D721Med (cell line): ENCODE measurements at regions not wholly inside any gene's neighbourhood (a gene's known extent, or its start where the extent isn't known, plus 50 kb on each side); places are given as distances from the start of the nearest gene placed in this dataset.

ENCODE experiments used
- DNase-seq: peaks from one replicate; pipeline ENCODE4 v3.0.0; 2011; ENCODE audit warnings: low spot score; ENCODE audit not compliant: insufficient read length
- FAIRE-seq: peaks from 2 replicates; lab custom pipeline; 2011; peaks lifted over from hg19 to GRCh38; lab: Jason Lieb, UNC
- TF ChIP-seq, protein P1 (sequence below): IDR thresholded peaks from 2 replicates; pipeline ENCODE4 v1.5.1; 2012; ENCODE audit warnings: mild to moderate bottlenecking, control low read depth; ENCODE audit not compliant: insufficient read depth; ENCODE audit errors: missing control alignments

DNA sequence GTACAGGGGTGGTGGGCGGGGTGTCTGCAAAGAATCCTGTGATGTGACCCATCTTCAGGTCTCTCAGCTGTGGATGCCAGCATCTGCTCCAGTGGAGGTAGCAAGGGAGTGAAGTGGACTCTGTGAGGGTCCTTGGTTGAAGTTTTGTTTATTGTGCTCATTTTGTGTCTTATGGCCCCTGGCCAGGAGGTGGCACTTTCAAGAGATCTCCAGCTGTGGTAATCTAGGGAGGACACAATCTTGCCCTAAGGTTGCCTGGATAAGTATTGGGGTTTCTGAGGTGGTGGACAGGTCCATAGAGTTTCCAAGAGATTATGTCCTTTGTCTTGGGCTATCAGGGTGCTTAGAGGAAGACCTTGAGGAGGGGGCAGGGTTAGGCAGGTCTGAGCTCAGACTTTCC, 260.7 kb downstream of the CCDC59 start:
- FAIRE-seq (no peak), DNase-seq (no peak)
- TF ChIP-seq, protein P1, sequence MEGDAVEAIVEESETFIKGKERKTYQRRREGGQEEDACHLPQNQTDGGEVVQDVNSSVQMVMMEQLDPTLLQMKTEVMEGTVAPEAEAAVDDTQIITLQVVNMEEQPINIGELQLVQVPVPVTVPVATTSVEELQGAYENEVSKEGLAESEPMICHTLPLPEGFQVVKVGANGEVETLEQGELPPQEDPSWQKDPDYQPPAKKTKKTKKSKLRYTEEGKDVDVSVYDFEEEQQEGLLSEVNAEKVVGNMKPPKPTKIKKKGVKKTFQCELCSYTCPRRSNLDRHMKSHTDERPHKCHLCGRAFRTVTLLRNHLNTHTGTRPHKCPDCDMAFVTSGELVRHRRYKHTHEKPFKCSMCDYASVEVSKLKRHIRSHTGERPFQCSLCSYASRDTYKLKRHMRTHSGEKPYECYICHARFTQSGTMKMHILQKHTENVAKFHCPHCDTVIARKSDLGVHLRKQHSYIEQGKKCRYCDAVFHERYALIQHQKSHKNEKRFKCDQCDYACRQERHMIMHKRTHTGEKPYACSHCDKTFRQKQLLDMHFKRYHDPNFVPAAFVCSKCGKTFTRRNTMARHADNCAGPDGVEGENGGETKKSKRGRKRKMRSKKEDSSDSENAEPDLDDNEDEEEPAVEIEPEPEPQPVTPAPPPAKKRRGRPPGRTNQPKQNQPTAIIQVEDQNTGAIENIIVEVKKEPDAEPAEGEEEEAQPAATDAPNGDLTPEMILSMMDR, result no peak

DNA sequence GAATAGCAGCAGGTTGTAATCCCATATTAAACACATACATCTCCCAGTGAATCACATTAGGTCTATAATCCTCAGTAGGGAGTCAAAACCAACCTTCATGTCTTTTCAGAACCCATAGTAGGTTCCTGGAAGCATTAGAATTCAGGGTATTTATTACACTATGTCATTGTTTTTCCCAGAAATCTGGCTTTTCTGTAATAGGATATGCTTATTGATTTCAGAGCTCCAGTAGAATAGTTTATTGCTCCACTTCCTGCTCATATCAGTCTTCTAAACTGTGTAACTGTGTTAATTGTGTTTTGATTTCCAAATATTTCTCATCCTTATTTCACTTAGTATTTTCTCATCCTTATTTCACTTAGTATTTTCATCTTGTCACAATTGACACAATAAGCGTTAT, 268.0 kb downstream of the CCDC59 start:
- FAIRE-seq (no peak), DNase-seq (no peak)
- TF ChIP-seq, protein P1, result no peak

- TF ChIP-seq, protein P1, result no peak
- FAIRE-seq (no peak), DNase-seq (no peak)
These were observed 268.6 kb downstream of the CCDC59 start for GRCh38 chr12:82089369-82090121.

DNA sequence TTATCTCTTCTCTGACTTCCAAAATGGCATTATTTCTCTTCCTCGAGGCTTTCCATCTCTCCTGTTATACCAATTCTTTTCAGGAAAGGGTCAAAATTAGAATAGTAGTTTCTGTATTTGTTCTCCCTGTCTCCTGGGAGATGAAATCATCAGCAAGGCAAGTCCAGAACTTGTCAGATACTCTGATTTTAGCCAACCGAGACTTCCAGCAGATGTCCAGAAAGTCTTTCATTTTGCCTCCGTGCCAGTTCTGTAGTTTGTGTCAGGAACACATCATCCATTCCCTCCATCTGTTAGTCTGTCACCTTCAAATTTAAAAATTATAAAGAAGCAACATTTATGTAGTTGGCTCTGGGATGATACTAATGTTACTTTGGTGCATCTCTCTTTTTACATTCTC, 275.7 kb downstream of the CCDC59 start:
- DNase-seq, result no peak
- TF ChIP-seq, protein P1, result no peak
- FAIRE-seq, result no peak

DNA sequence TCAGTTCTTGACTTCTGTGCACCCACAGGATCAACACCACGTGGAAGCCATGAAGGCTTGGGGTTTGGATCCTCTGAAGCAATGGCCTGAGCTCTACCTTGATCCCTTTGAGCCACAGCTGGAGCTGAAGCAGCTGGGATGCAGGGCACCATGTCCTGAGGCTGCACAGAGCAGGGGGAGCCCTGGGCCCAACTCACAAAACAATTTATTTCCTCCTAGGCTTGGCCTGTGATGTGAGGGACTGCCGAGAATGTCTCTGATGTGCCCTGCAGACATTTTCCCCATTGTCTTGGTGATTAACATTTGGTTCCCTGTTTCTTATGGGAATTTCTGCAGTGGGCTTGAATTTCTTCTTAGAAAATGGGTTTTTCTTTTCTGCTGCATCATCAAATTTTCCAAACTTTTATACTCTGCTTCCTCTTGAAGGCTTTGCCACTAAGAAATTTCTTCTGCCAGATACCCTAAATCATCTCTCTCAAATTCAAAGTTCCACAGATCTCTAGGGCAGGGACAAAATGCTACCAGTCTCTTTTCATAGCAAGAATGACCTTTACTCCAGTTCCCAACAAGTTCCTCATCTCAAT, 288.2 kb downstream of the CCDC59 start:
- TF ChIP-seq, protein P1, result no peak
- no peak for FAIRE-seq
- DNase-seq, result no peak

GRCh38 chr12:82058197-82058596, 299.0 kb upstream of the PPFIA2 start:
- FAIRE-seq (no peak), DNase-seq (no peak)
- TF ChIP-seq, protein P1, result no peak

DNA sequence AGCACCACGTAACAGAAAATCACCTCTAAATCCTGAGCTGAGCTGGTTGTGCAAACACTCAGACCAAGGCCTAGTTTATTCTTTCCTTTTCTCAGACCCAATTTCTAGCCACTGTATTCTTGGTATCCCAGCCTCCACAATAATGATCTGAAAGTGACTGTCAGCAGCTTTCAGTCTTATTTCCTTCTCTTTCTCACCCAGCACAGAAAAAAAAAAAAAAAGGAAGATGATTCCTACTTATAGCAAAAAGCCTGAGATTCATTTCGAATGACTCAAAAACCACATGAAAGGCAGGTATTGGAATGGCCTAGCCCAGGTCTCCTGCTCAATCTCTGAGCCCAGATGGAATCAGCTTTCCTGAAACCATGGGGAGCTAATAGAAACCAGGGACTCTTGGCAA, 298.6 kb upstream of the PPFIA2 start:
- FAIRE-seq (no peak), DNase-seq (no peak)
- TF ChIP-seq, protein P1, result no peak
